ENCODE measurements at regions not wholly inside any gene's neighbourhood (a gene's known extent, or its start where the extent isn't known, plus 50 kb on each side); places are given as distances from the start of the nearest gene placed in this dataset.
"Not testable (repeated sequence)": the region's sequence is repeated elsewhere in the genome, so short reads cannot be mapped to it uniquely, and the experiment has no call there.

DNA sequence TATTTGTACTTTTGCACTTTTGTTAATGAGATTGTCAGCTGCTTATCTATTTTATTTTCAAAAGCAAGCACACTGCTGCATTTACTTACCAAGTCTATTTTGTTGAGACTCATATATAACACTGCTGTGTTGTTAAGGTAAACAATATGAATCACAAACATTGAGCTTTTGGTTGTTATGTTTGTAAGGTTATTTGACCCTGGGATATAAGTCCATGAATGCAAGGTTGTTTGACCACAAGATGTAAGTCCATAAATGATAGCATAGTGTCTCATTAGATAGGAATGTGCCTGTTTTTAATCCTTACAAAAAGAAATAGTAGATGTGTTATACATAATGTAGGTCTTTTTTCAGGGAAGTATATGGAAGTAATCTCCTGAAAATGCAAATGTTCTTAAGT, 845.9 kb downstream of the CDH9 start:
- DNase-seq = no peak

DNA sequence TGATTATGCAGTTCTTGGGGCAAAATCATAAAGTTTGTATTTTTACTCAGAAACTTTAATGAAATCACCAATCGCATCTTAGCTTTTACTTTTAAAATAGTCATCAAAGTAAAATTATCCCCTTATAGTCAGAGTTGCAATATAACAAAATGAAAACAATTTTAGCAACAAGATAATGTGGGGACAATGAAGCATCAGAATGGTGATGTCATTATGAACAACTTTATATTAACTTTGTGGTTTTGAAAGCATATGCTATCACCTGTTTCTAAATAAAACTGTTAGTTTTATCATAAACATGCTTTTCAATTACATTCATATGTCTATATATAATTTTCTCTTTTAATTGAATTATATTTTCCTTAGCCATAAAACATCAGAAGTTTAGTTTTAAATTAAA, 856.8 kb downstream of the CDH9 start:
- DNase-seq = no peak

DNA sequence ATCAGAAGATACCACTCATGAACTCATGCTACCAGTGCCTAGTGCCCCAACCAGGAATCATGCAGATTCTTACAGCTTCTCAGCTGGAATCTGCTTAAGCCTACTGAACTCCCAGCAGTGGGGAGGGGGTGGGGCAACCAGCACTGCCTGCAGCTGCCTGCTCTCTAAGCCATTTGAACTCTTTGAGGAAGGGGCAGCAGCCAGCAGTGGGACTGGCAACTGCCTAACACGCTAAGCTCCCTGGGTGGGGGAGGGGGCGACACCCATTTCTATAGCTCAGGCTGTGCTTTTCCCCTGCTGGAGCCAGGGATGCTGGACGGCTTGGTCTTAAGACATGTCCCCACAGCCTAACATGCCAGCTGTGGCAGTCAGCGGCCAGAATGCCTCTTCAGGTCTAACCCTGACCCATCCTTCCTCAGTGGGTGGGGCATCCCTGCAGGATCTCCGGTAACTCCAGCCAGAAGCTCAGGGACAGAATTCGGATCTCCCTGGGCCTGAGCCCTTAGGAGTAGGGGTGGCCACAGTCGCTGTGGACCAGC, 889.7 kb downstream of the CDH9 start:
- DNase-seq = no peak

DNA sequence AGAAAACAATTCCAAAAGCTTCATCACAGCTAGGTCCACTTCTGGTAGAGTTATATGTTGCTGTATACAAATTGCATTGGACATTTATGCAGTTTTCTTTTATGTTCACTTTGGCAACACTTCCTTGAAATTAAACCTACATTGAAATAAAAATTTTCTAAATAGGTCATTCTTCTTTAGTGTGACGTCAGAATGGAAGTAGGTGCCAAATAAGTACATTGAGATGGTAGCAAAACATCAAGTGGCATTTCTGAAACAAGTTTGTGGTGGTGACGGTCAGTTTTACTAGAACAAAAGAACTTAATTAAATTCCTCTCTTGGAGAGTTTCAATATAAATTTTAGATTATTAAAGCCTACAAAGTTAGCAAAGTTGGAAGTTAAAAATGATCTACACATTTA, 895.1 kb downstream of the CDH9 start:
- DNase-seq = no peak

DNA sequence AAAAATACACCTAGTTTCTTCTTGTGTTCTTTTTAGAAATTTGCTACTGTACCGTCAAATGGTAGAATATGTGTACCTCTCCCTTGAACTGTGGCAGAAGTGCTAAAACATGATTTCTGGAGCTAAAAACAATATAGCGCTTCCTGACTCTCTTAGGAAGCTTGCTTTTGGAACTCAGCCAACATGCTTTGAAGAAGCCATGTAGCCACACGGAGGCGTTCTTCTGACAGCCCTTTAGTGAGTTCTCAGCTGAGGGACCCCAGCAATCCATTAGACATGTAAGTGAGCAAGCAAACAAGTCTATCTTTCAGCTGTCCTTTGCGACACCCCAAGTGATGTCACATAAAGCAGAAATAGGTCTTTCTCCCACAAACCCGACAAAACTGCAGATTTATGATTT, 917.0 kb downstream of the CDH9 start:
- DNase-seq = no peak

DNA sequence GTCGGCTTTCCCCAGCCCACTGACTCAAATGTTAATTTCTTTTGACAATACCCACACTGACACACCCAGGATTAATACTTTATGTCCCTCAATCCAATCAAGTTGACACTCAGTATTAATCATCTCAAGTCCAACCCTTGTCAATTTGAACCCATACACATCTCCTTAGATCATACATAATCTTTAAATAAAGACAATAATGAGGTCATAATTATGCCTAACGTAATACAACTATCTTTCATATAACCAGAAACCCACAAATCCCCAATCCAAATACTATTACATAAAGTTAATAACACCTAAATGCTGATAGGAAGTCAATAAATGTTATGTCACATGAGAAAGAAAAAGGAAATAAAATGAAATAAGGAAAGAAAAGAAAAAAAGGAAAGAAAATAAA, 934.2 kb downstream of the CDH9 start:
- no peak for DNase-seq

DNA sequence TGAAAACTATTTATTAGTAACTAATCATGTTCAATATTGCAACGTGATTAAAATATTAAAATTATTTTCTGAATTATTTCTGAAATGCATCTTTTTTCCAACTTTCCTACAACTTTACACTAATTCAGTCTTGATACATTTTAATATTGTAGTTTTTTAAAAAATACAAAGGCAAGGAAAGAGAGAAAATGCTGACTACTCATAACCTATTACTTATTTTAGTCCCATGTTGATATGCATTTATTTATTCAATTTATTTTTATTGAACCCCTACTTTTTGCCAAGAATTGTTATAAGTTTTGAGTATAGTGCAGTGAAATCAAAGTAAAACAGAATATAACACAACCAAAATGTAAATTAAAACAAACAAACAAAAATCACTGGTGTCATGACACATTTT, 978.2 kb downstream of the CDH9 start:
- no peak for DNase-seq

DNA sequence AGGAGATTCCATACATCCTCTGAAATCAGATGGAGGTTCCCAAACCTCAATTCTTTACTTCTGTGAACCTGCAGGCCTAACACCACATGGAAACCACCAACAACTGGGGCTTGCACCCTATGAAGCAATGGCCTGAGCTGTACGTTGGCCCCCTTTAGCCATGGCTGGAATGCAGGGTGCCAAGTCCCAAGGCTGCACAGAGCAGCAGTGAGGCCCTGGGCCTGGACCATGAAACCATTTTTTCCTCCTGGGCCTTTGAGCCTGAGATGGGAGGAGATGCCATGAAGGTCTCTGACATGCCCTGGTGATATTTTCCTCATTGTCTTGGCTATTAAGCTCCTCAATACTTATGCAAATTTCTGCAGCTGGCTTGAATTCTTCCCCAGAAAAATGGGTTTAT, 983.8 kb downstream of the CDH9 start:
- no peak for DNase-seq

DNA sequence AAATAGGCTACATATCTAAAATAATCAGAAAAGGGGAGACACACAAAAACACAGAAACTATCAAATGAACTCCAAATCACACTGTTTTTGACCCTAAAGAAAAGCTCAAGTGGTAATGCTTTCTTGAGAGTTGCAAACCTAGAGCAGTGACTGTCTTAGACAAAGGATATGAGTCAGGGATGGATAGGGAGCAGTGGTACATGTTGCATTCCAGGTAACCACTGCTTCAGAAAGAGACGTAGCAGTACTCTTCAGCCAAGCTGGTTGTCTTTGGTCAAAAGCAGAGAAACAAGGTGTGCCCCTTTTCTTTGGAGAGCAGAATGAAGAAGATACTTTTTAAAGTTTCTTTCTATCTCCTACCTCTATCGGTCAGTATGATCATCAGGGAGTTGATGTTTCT, 1003.6 kb downstream of the CDH9 start:
- no peak for DNase-seq

DNA sequence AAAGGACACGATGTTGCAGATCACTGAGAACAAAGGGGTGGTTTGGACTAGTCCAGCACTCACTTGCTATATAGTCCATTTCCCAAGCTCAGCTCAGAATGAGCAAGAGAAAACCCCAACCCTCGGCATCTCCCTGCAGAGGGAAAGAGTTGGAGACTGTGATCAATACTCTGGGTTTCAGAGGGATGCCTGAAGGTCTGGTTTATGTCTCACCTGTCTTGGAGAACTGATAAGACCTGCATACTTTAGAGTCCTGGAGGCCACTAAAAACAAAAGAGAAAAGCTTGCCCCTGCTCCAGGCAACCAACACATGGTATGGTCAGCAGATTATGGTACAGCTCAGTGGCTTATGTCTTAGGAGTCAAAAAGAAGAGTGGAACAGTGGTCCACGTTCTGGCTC, 1006.9 kb downstream of the CDH9 start:
- no peak for DNase-seq

DNA sequence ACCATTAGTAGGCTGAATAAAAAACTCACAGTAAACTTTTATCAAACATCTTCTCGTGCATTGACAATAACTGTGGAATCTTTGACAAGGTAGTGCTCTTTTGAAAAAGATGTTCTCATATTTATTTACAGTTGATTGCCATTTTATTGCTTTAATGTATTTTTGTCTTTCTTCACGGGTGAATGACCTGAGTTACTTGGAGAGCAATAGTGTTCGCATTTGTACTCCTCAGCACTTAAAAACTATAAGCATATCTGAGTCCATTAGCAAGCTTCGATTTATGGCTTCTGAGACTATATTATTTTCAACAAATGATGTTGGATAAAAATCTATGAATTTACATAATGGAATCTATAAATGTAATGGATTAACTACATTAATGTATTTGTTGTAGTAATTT, 1012.3 kb downstream of the CDH9 start:
- no peak for DNase-seq

DNA sequence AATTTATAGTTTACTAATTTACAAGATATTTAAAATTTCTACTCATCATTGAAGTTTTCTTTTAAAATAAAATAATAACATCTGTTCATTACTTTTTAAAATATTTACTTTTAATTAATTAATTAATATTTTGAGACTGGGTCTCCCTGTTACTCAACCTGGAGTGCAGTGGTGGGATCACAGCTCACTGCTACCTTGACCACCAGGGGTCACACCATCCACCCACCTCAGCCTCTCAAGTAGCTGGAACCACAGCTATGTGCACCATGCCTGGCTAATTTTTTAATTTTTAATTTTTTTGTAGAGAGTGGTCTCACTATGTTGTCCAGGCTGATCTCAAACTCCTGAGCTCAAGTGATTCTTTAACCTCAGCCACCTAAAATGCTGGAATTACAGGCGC, 1013.6 kb downstream of the CDH9 start:
- DNase-seq = no peak

DNA sequence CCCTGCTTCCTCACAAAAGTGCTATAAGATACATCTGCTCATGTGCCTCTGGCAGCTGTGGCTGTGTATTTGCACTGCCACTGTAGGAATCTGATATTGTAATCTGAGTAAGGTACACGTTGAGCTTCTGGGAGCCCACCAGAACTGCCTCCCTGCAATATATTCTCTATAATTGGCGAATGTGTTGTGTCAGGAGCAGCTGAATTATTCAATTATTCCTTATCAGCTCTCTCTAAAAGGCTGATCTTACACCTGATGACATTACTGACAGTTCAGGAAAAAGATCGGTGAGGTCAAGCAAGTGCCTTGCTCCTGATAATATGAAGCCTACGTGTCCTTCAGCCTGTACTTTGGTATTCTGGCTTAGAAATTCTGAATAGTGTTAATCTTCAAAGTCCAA, 1015.0 kb downstream of the CDH9 start:
- no peak for DNase-seq

DNA sequence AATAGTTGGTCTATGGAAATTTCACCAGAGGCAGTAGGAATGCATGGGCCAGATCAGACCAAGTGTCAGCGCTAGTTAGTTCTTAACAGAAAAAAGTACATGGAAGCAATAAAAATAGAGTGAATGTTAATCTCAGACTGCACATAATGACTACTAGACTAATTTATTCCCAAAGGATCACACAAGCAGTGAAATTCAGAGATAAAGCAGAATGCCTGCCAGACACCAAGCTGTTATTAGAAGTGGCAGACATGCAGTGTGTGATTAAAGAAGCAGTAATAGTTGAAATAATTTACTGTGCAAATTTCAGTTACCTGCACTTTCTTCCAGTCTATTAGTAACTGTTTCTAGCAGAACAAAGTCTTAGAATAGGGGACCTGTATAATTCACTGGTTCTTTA, 1024.2 kb downstream of the CDH9 start:
- no peak for DNase-seq

DNA sequence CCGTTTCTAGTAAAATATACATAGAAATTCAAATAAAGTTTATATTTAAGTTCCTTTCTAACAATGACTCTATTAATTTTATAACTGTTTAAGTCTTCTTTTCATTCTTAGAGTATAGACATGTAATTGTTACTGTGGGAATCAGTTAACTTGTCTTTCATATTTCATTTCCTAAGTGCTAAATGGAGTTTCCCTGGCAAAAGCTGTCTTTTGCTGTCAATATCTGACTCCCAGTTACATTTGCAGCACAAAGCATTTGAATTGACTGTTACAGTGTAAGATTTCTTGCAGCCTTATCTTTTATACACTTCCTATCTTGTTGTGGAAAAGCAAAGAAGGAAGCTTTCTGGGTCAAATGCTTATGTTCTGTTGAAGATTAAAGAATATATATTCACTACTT, 1026.3 kb downstream of the CDH9 start:
- no peak for DNase-seq

DNA sequence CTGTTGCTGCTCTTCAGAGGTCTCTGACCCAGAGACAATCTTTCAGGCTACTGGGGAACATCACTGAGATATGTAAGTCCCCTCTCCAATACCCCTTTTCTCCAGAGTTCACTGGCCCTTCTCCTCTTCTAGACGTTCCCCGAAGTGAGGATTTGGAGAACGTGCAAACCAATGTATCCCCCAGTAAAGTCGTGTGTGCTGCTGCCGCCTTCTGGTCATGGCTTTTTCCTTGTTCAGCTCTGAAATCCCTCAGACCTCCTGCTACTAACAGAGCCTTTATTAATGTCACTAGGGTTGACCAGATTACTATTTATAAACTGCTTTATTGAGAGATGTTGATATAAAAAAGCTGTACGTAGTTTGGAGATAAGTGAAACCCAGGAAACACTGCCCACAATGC, 1028.6 kb downstream of the CDH9 start:
- DNase-seq = no peak

DNA sequence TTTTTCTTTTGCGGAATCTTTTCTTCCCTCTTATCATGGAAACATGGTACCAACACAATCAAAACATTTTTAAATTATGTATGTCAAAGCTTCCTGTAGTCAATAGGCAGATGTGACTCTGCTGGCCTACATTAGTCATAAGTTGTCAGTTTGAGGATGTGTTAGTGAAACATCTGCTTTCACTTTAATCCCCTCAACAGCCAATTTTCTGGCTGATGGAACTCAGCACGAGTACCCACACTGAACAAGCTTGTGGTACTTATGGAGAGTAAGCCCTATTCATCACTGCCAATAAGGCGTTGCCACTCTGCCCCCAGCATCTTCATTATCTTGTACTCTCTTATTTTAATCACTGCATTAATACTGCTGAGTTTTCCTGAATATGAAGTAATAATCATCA, 1034.4 kb downstream of the CDH9 start:
- no peak for DNase-seq

DNA sequence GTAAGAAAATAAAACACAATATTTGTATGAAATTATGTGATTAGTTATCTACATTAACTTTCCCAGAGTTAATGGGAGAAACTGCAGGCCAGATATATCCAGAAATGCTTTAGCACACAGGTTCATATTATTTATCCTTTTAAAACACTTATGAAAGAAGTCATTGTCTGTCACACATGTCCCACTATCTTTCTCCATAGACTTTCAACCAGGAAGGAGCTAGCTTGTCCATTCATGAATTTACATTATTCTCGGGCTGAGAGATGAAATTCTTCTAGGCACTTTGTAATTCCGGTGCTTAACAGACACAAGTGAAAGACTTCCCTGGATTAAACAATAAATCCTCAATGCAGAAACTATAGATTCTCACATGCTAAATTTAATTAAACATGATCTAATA, 1043.2 kb downstream of the CDH9 start:
- no peak for DNase-seq

DNA sequence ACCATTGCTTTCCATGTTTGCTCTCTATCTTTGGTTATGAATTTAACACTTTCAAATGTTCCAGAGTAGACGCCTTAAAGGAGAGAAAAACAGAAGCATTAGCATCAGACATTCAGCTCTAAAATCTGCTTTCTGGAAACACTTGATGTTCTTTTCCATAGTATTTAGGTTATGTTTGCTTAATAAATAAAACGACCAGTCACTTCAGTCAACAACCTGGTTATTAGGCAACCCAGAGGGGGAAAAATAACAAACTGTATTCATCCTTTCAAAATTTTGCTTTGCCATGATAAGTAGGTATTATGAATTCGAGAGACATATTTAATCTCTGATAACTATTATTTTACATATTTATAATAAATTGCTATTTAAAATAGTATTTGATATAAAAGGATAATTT, 1044.7 kb downstream of the CDH9 start:
- no peak for DNase-seq

DNA sequence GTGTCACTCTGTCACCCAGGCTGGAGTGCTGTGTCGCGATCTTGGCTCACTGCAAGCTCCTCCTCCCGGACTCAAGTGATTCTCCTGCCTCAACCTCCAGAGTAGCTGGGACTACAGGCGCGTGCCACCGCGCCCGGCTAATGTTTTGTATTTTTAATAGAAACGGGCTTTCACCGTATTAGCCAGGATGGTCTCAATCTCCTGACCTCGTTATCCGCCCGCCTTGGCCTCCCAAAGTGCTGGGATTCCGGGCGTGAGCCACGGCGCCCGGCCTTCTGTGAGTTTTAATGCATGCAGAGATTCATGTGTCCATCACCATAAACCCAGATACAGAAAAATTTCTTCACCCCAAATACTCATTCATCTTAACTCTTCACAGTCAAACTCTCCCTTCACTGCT, 1046.7 kb downstream of the CDH9 start:
- no peak for DNase-seq

DNA sequence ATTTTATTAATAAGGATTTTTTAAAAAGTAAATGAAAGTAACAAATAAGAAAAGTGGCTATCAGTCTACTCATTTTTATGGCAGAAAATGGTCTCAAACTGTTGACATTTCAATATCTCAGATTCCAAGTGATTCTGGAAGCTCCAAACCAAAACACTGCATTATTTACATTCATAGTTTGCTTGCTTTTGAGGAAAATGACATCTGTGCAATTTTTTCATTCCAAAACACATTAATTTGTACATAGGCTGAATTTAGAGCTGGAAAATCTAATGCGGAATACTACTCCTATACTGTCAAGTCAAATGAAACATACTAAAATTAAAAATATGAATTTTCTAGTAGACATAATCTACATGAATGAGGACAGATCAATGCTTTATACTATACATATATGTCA, 1047.6 kb downstream of the CDH9 start:
- DNase-seq = no peak

DNA sequence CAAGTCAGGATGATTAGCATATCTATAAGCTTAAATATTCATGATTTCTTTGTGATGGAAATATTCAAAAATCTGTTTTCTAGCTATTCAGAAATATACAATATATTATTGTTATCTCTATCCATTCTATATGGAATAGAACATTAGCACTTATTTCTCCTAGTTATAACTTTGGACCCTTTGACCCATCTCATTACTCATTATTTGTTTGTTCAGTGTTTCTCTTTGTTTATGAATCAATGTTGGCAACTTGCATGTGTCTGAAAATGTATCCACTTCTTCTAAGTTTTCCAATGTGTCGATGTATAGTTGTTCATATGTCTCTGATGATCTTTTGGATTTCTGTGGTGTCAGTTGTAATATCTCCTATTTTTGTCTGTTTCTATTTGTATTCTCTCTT, 1059.3 kb downstream of the CDH9 start:
- no peak for DNase-seq

DNA sequence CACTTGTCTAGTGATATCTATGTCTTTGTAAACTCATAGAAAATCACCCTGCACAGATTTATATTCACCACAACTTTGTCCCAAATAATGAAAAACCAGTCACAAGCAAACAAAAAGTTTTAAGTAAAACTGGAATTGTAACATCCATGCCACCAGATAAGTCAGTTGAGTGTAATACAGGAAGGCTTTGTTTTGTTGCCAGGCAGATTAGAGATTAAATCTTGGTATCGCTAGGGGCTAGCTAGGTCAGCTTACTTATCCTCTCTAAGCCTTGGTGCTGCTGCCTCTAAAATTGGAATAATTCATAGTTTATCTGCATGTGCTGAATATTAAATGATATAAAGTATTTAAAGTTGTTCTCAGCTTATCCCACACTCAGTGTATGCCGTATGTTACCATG, 1062.5 kb downstream of the CDH9 start:
- DNase-seq = no peak

DNA sequence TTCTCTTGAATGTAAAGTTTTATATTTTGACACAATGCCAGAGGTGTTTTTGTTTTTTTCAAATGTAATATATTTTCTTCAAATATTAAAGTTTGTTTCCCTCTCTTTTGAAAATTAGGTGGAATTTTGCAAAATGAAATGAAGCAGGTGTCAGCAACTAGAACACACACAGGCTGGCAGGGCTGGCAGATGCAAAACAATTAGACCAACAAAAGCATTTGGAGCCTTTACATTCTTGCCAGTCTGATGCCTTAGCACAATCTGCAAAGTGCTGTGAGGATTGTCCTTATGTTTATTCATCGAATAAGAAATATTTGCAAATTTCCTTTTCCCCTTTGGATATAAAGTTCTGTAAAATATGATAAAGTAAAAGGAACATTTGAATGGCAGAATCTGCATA, 1063.9 kb downstream of the CDH9 start:
- DNase-seq = no peak

DNA sequence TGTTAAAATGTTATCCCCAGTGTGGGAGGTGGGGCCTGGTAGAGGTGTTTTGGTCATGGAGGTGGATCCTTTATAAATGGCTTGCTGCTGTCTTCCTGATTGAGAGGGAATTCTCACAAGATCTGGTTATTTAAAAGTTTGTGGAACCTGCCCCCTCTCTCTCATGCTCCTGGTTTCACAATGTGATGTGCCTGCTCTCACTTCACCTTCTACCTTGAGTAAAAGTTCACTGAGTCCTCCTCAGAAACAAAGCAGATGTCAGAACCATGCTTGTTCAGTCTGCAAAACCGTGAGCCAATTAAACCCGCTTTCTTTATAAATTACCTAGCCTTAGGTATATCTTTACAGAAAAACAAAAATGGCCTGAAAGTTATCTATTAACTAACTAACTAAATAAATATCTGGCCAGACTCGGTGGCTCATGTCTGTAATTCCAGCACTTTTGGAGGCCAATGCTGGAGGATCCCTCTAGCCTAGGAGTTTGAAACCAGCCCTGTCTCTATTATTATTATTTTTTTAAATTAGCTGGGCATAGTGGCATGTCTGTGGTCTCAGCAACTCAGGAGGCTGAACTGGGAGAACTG, 1067.4 kb downstream of the CDH9 start:
- no peak for DNase-seq

DNA sequence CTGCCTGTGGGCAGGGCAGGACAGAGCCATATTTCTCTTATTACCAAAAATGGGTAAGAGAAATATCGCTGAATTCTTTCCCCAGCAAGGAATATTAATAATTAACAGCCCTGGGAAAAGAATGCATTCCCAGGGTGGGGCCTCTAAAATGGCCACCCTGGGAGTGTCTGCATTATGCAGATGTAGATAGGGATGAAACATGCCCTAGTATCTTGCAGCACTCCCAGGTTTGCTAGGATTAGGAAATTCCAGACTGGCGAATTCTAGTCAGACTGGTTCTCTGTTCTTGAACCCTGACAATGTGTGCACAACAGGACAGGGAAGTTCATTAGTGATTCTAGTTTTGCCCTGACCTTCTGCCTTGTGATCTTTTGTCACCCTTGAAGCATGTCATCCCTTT, 1069.3 kb downstream of the CDH9 start:
- not testable (repeated sequence) for DNase-seq
